HCT116 (cell line): ENCODE measurements at regions not wholly inside any gene's neighbourhood (a gene's known extent, or its start where the extent isn't known, plus 50 kb on each side); places are given as distances from the start of the nearest gene placed in this dataset.

Source experiments
- ELF1 ChIP-seq: IDR thresholded peaks from 2 replicates; pipeline ENCODE4 v1.6.1; 2012; ENCODE audit warnings: low read depth, borderline replicate concordance
- EZH2phosphoT487 ChIP-seq: fragments of 200-600 bp; IDR thresholded peaks from 2 replicates; pipeline ENCODE4 v1.6.1; 2018; ENCODE audit warnings: antibody characterized with exemption, borderline replicate concordance
- JUND ChIP-seq: IDR thresholded peaks from 2 replicates; pipeline ENCODE4 v1.6.1; 2012
- POLR2A ChIP-seq: IDR thresholded peaks from 2 replicates; pipeline ENCODE4 v1.7.0; 2011; ENCODE audit warnings: borderline replicate concordance; ENCODE audit not compliant: insufficient read depth, insufficient read length; ENCODE audit errors: extremely low read depth
- POLR2AphosphoS5 ChIP-seq: IDR thresholded peaks from 2 replicates; pipeline ENCODE4 v1.6.1; 2011; ENCODE audit warnings: mild to moderate bottlenecking, low read depth, low read length, moderate library complexity
- SP1 ChIP-seq: IDR thresholded peaks from 2 replicates; pipeline ENCODE4 v1.6.1; 2012; ENCODE audit warnings: low read depth
- TCF7L2 ChIP-seq: IDR thresholded peaks from 2 replicates; pipeline ENCODE4 v1.7.0; 2011; ENCODE audit warnings: borderline replicate concordance, inconsistent platforms; ENCODE audit not compliant: insufficient read depth, insufficient read length; ENCODE audit errors: extremely low read depth
- YY1 ChIP-seq: IDR thresholded peaks from 2 replicates; pipeline ENCODE4 v1.6.1; 2011; ENCODE audit warnings: low read length, low read depth, moderate library complexity, mild to moderate bottlenecking; ENCODE audit not compliant: insufficient replicate concordance; ENCODE audit errors: extremely low read depth
- ZNF274 ChIP-seq: fragments of 200-500 bp; sonication (Bioruptor generic); IDR thresholded peaks from 2 replicates; pipeline ENCODE4 v1.6.1; 2014; ENCODE audit warnings: mild to moderate bottlenecking, low read depth, low read length, inconsistent platforms
- TF ChIP-seq, protein P1 (sequence below): IDR thresholded peaks from 2 replicates; pipeline ENCODE4 v1.6.1; 2012; ENCODE audit warnings: low read depth
- TF ChIP-seq, protein P2 (sequence below), 3 experiments: fragments of 200-600 bp in 1 of 3; sonication (generic) in 1 of 3; IDR thresholded peaks in 2 of 3; conservative IDR thresholded peaks in 1 of 3; 2 replicates each; pipeline ENCODE4 v1.5.1; 2012 to 2017; ENCODE audit warnings: low read depth in 2 of 3, low read length in 2 of 3, antibody characterized with exemption in 1 of 3, borderline replicate concordance in 1 of 3, control low read depth in 1 of 3, mild to moderate bottlenecking in 1 of 3, mixed read lengths in 1 of 3, mixed run types in 1 of 3, moderate library complexity in 1 of 3; ENCODE audit not compliant: insufficient read depth in 1 of 3
- TF ChIP-seq, protein P3 (sequence below): IDR thresholded peaks from 2 replicates; pipeline ENCODE4 v1.6.1; 2012

DNA sequence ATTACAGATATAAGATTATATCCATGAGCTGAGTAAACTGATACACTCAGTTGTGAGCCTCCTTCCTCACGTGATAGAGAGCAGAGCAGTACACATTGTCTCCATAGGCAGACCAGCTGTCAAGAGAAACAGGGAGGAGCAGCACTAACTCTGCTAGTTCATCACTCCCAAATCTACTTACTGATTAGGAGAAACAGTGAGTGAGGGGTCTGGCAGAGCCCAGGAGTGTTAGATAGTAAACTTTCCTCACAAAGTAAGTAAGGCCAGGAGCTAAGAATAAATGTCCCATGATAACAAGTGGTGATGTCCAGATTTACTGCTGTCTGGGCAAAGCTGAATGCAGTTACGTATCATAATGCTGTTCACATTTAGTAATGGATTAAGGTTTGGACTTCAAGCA is 168.6 kb upstream of the KCNK2 start:
- no peak for TF ChIP-seq SP1
- TF ChIP-seq POLR2AphosphoS5 = no peak
- TF ChIP-seq, protein P1, sequence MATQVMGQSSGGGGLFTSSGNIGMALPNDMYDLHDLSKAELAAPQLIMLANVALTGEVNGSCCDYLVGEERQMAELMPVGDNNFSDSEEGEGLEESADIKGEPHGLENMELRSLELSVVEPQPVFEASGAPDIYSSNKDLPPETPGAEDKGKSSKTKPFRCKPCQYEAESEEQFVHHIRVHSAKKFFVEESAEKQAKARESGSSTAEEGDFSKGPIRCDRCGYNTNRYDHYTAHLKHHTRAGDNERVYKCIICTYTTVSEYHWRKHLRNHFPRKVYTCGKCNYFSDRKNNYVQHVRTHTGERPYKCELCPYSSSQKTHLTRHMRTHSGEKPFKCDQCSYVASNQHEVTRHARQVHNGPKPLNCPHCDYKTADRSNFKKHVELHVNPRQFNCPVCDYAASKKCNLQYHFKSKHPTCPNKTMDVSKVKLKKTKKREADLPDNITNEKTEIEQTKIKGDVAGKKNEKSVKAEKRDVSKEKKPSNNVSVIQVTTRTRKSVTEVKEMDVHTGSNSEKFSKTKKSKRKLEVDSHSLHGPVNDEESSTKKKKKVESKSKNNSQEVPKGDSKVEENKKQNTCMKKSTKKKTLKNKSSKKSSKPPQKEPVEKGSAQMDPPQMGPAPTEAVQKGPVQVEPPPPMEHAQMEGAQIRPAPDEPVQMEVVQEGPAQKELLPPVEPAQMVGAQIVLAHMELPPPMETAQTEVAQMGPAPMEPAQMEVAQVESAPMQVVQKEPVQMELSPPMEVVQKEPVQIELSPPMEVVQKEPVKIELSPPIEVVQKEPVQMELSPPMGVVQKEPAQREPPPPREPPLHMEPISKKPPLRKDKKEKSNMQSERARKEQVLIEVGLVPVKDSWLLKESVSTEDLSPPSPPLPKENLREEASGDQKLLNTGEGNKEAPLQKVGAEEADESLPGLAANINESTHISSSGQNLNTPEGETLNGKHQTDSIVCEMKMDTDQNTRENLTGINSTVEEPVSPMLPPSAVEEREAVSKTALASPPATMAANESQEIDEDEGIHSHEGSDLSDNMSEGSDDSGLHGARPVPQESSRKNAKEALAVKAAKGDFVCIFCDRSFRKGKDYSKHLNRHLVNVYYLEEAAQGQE = no peak
- TF ChIP-seq, protein P2, sequence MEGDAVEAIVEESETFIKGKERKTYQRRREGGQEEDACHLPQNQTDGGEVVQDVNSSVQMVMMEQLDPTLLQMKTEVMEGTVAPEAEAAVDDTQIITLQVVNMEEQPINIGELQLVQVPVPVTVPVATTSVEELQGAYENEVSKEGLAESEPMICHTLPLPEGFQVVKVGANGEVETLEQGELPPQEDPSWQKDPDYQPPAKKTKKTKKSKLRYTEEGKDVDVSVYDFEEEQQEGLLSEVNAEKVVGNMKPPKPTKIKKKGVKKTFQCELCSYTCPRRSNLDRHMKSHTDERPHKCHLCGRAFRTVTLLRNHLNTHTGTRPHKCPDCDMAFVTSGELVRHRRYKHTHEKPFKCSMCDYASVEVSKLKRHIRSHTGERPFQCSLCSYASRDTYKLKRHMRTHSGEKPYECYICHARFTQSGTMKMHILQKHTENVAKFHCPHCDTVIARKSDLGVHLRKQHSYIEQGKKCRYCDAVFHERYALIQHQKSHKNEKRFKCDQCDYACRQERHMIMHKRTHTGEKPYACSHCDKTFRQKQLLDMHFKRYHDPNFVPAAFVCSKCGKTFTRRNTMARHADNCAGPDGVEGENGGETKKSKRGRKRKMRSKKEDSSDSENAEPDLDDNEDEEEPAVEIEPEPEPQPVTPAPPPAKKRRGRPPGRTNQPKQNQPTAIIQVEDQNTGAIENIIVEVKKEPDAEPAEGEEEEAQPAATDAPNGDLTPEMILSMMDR (IDR thresholded peaks at IDR 0.05 in 2 of 3, conservative IDR thresholded peaks at IDR 0.05 in 1 of 3; ENCODE audit: borderline replicate concordance in 1 of 3, insufficient read depth in 1 of 3, low read depth in 2 of 3, low read length in 2 of 3) = no peak
- TF ChIP-seq TCF7L2 = no peak
- TF ChIP-seq EZH2phosphoT487 = no peak
- no peak for TF ChIP-seq YY1
- TF ChIP-seq POLR2A = no peak
- no peak for TF ChIP-seq ZNF274
- TF ChIP-seq ELF1 = no peak
- TF ChIP-seq JUND = no peak
- TF ChIP-seq, protein P3, sequence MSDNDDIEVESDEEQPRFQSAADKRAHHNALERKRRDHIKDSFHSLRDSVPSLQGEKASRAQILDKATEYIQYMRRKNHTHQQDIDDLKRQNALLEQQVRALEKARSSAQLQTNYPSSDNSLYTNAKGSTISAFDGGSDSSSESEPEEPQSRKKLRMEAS = no peak
